GM19395 (cell line): ENCODE measurements at regions not wholly inside any gene's neighbourhood (a gene's known extent, or its start where the extent isn't known, plus 50 kb on each side); places are given as distances from the start of the nearest gene placed in this dataset.
"Not testable (repeated sequence)": the region's sequence is repeated elsewhere in the genome, so short reads cannot be mapped to it uniquely, and the experiment has no call there.

Experiments used
- ATAC-seq: cut with Tn5 transposase; IDR thresholded peaks from one replicate; pipeline ENCODE4 v1.9.1; 2021; ENCODE audit warnings: mild to moderate bottlenecking, moderate library complexity; ENCODE audit not compliant: unreplicated experiment

DNA sequence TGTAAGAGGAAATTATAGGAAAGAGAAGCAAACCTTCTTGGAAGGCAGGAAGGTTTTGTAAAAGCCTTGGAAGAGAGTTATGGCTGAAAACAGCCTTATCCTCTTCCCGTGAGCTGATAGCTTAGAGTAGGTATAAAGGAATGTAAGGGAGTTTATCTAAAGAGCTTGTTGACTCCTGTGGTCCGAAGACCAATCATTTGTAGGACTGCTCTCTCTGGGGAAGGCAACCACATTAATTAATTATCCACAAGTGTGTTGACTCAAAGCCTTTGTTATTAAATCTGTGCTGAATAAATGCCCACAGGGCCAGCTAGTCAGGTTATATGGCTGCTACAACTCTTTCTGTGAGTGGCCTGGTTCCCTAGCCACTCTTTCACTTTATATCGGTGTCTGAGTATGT lies 452.1 kb upstream of the RASGRP1 start:
- no peak for ATAC-seq

GRCh38 chr15:39018966-39019365 lies 454.4 kb upstream of the RASGRP1 start:
- ATAC-seq, result no peak

- no peak for ATAC-seq
These were observed 456.7 kb upstream of the RASGRP1 start for GRCh38 chr15:39021341-39021740.

- no peak for ATAC-seq
These were observed 458.1 kb upstream of the RASGRP1 start for GRCh38 chr15:39022532-39023305.

DNA sequence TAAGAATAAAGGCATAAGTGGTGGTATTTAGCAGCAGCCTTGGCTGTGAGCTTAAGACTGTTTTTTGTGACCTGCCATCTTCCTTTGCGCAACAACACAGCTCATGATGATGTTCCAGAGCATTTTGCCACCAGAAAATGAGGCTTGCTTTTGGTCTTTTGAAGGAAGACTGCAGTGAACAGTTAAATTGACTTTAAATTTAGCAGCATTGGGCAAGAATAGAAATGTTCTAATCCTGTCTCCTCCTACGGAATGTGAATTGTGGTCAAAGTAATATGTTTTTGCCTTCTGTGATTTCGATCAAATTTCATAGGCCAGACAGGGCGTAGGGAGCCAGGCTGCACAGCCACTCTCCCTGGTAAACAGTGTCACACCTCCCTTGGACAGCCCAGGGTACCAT lies 460.7 kb upstream of the RASGRP1 start:
- no peak for ATAC-seq

- no peak for ATAC-seq
These were observed 461.3 kb upstream of the RASGRP1 start for GRCh38 chr15:39025881-39026280.

DNA sequence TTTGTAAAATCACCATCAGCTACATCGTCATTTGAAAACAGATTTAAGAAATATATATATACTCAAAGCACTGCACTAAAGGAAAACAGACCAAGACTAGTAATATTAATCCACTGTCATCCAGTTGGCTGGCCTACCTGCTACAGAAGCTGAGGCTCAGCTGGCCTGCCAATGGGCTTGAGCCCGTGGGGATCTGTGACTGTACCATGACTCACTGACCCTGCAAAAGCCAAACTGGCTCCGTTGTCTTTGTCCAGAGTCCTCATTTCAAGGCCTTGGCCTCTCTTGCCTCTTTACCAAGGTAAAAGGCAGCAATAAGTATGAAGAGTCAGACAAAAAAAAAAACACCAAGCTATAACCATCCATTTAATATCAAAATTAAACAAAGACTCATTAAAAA lies 463.5 kb upstream of the RASGRP1 start:
- ATAC-seq, result no peak

- ATAC-seq, result no peak
These were observed 465.1 kb upstream of the RASGRP1 start for GRCh38 chr15:39029741-39030140.

DNA sequence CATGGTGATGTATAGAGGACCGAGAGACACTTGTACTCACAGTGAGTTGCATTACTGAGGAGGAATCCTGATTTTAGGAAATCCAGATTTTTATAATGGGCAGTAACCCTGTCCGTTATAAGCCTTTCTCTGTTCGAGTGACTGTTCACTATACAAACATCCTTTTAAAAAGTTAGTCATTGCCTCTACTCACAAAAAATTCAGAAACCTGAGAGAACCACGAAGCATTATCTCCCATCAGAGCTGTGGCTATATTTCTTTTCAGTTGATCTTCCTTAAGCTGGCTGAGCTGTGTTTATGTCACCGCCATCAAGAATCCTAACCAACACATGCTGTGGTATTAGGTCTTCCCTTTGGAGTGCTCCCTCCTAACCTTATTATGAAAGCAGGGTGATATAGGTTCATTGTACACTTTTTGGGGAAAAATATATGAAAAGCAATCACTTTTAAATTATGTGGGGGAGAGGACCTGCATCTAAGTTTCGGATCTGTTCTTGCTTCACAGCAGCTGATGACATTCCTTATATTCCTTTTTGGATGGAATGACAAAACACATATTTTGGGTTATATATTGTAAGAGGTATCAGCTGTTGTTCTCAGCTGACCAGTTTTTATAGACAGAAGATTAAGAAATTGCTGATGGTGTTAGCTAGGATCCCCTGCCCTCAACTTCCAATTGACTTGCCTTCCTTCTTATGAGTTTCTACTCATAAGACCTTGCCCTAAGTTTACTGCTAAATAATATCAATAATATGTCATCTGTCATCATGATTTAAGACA lies 465.9 kb upstream of the RASGRP1 start:
- no peak for ATAC-seq

DNA sequence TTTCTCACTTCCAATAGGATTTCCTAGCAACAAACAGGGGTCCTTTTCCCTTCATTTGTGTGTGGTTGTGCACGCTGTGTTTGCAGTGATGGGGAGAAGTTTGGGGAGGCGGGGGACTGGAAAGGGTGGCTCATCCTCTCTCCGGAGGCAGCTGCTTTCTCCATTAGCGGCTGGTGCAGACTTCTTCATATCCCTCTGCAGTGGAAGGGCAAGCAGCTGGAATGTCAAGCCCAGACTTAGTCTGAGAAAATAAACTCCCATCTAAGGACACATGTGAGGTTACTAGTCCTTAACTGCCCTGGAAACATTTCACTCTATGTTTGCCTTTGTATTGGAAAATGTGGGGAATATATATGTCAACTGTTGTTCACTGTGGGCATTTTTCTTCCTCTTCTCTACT lies 467.0 kb upstream of the RASGRP1 start:
- ATAC-seq, result no peak

DNA sequence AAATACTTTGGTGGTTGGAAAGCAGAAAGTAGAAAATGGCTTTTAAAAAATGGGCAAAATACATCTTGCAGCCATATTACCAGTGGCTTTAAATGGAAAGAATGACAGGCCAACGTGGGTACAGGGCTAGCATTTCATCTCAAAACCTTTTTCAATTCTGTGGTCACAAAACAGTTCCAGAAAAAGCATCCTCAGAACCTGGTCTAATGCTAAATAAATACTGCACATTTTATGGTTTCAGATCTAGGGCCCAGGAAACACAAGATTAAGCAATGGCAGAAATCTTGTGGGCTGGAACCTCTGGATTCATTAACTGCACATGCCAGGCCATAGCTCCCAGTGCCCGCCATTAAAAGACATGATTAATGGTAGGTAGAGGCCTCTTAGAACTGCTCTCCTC lies 470.2 kb upstream of the RASGRP1 start:
- ATAC-seq, result no peak

DNA sequence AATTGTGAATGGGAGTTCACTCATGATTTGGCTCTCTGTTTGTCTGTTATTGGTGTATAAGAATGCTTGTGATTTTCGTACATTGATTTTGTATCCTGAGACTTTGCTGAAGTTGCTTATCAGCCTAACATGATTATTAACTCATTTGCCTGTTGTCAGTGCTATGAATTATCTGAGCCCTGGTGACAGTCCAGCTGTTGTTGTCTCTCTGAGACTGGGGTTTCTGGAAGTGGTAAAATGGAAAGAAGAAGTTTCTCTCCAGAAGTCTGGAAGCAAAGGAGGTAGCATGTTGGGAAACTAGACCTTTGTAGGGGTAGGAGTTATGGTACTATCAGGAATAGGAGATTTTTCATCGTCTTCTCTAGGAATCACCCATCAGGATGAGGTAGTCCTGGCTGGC lies 473.0 kb upstream of the RASGRP1 start:
- ATAC-seq, result not testable (repeated sequence)

DNA sequence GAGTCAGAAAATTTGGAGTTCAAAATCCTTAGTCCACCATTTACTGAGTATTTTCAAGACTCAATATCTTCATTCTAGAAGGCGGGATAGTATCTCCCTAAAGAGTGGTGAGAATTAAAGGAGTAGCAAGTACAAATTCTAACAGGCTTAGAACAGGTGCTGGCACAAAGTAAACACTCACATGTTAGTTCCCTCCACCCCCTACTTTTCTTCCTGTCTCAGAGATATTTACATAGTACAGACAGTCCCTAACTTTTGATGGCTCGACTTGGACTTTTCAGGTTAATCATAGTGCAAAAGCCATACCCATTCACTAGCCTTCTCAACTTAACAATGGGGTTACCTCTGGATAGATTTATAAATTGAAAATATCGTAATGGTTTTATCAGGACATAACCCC lies 476.2 kb upstream of the RASGRP1 start:
- ATAC-seq, result no peak

- ATAC-seq, result no peak
These were observed 477.4 kb upstream of the RASGRP1 start for GRCh38 chr15:39041979-39042495.

DNA sequence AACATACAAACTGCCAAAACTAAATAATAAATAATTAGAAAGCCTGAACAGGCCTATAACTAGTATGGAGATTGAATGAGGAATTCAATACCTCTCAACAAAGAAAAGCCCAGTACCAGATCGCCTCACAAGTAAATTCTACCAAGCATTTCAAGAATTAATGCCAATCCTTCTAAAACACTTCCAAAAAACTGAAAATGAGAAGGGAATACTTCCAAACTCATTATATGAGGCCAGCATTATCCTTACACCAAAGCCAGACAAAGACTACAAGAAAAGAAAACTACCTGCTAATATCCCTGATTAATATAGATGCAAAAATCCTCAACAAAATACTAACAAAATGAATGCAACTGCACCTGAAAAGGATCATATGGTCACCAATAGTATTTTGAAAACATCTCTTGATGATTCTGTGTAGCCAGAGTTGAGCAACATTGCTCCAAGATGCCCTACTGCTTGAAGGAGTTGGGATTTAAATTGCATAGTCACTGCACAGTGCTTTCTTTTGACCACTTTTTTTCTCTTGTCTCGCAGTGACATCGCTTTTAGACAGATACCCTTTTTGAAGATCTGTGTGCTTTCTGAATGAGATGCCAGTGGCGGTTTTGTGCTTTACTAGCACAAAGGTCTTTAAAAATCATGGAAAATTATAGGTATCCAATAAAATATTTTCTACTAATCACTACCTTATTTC lies 487.2 kb upstream of the RASGRP1 start:
- no peak for ATAC-seq

- ATAC-seq, result no peak
These were observed 487.7 kb upstream of the RASGRP1 start for GRCh38 chr15:39052323-39052705.

GRCh38 chr15:39053480-39053879 lies 488.9 kb upstream of the RASGRP1 start:
- ATAC-seq, result no peak

DNA sequence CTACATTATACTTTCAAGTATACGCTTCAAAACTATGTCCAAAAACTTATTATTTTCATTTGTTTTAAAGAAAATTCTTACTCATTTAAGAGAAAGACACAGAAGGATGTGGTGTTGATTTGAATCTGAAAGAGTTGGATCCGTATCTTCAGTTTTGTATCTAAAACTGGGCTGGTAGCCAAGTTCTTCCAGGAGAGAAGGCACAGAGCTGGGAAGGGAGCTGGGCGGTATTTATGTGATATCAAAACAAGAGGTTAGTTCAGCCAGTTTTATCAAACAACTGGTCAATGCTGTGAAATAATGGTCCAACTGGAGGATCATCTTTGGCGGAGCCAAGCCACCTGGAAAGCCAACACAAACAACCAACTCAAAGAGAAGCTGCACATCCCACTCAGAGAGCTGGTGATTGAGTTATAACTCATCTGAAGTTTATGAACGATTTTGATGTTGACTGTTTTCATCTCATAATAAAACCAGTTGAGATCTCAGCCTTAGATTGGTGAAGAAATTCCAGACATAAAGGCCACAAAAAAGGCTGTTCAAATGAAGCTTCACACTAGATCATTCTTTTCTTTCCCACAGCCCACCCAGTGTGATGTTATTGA lies 489.6 kb upstream of the RASGRP1 start:
- no peak for ATAC-seq

DNA sequence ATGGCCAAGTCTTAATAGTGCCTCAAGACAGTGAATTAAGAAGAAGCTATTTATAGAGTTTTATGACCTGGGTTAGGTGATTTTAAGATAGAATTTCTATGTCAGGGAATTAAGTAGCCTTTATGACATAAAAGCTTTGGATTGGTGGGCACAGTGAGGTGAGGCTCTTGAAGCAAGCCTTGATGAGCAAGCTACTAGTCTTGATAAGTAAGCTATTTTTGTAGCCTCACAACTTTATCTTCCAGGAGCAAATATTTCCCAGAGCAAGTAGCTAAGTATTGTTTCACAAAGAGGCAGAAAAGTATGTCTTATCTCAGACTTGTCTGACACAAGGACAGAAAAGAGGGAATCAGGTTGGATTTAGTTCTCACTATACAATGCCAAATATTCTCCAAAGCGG lies 491.7 kb upstream of the RASGRP1 start:
- no peak for ATAC-seq

DNA sequence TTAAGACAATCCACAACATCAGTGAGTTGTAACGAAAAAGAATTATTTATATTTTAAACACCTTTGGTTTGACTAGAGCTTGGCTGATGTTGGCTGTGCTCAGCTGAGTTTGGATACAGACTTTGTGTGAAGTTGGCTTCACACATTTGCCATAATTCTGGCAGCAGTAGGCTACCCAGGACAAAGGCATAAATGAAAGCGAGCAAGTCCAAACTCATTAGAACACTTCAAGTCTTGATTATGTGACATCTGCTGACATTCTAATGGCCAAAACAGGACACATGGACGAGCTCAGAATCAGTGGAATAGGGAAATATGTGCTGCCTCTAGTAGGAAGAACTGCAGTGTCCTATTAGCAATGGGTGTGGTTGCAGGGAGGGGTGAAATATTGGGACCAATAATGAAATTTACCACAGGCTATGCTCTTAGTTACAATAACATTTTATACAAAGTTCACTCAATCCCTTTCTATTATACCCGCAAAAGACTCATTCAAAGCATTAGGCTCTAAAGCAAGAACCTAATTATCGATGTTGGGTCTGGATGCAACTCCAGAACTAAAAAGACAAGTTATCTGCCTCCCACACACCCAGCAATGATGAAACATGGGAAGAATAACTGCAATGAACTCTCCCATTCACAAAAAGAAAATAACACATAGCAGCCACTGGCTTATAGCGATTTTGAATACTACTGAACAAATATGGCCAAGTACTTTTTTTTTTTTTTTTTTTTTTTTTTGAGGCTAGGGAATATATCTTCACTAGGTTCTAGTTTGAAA lies 493.9 kb upstream of the RASGRP1 start:
- no peak for ATAC-seq
